ENCODE measurements at regions not wholly inside any gene's neighbourhood (a gene's known extent, or its start where the extent isn't known, plus 50 kb on each side); places are given as distances from the start of the nearest gene placed in this dataset.
"Not testable (repeated sequence)": the region's sequence is repeated elsewhere in the genome, so short reads cannot be mapped to it uniquely, and the experiment has no call there.

DNA sequence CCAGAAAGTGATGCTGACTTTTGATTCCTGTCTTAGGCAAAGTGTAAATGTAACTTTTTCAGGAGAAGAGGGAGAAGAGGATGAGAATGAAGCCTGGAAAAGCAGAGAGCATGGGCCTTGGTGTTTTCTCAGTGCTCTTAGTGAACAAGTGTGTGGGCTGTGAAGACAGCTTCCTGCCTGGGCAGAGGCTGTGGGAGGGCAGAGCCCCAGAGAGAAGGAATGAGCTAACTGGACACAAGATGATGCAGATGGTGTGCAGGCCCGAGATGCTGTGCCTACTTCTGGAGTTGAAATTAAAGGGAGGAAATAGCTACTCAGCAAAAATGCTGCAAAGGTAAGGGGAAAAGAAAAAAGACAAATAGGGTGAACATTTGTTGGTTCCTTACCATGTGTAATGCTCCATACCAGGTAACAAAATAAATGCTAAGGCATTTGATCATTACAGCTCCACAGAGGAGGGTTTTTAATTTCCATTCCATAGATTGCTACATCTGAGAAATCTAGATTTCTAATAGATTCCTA, 87.0 kb upstream of the CEP162 start:
- no peak for DNase-seq (ENCODE audit: extremely low spot score, insufficient read length, low read depth)

DNA sequence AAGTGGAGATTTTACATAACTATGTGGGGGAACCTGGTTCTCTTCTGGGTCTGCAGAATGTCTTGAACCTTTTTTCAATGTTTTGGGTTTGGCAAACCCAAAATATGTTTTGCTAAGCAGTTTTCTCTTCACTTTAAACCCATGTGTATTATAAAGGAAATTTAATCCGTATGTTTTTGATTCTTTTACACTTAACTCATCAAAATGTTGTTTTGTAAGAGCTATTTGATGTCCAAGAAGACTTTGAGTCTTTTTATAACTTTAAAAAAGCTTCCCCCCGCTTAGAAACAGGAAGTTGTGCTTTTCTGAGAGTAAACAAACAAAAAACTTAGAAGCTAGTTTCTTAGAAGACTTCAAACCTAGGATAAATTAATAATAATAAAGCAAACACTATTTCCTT, 81.9 kb upstream of the CEP162 start:
- no peak for FAIRE-seq
- DNase-seq (ENCODE audit: extremely low spot score, insufficient read length, low read depth) = no peak

More for the DNA sequence above, 87.0 kb upstream of the CEP162 start:
- FAIRE-seq = no peak

DNA sequence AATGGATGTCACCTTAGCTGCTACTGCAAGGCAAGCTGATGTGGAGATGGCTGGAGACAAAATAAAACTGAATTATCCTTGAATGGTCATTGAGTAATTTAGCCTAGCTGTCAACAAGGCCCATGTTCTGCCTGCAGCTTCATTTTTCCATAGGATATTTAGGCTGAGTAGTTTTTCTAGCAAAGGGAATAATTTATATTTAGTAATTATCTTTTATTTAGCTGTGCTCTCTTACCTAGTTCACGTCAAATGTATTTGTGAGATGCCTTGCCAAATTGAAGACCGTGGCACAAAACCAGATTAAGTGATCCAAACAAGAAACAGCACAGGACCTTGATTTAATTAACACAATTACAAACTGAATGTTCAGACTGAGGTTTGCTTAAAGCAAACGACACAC, 77.4 kb upstream of the CEP162 start:
- FAIRE-seq (no peak), DNase-seq (ENCODE audit: extremely low spot score, insufficient read length, low read depth) (no peak)

DNA sequence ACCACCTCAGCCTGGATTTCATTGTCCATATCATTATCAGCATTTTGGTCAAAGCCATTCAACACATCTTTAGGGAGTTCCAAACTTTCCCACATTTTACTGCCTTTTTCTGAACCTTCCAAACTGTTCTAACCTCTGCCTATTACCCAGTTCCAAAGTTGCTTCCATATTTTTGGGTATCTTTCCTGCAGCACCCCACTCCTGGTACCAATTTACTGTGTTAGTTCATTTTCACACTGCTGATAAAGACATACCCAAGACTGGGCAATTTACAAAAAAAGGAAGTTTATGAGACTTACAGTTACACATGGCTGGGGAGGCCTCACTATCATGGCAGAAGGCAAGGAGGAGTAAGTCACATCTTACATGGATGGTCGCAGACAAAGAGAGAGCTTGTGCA, 63.6 kb upstream of the CEP162 start:
- FAIRE-seq = not testable (repeated sequence)

DNA sequence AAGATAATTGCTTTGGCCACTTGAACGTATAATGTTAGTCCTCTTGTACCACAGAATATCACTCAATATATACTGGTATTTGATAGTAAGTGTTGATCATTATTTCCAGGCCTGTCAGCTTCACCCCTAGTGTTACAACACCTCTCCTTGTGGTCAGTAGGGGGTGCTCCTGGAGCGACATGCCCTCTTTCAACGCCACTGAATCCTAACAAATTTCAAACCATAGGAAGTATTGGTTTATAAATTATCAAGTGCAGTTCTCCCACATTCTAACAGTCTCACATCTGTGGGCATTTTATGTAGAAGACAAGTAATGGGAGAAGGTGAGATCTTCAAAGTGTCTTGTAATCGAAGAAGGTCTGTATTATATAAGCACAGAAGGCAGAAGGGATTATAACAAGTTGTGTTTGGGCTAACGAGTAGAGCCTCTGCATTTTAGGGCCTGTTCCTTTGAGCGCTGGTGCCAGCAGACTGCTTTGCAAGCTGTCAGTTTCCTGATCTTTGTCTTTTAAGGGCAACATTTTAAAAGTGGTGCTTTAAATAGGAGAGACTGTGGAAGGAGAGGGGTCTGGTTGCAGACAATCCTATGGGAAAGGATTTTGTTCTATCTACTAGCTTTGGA, 57.1 kb upstream of the CEP162 start:
- no peak for DNase-seq (ENCODE audit: extremely low spot score, insufficient read length, low read depth)
- peak; percentile 33 for FAIRE-seq

More for the DNA sequence above, 63.6 kb upstream of the CEP162 start:
- not testable (repeated sequence) for DNase-seq (ENCODE audit: extremely low spot score, insufficient read length, low read depth)

DNA sequence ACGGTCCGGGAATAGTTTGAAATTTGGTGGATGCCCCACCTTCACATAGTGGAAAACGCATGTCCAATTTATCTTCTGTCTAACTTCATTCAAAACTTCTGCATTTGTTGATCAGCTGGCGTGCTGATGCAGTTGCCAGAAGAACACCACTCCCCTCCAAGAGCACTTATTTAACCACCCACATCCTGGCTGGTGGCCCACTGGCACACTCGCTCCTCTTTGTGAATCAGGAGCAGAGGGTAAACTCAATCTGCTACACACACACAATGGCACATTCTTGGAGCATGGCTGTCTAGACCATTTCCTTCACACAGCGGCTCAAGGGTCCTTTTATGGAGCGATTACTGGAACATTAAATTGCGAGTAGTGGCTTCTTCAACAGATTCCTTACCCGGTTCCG, 55.1 kb upstream of the CEP162 start:
- DNase-seq (ENCODE audit: extremely low spot score, insufficient read length, low read depth) = no peak
- FAIRE-seq = no peak

DNA sequence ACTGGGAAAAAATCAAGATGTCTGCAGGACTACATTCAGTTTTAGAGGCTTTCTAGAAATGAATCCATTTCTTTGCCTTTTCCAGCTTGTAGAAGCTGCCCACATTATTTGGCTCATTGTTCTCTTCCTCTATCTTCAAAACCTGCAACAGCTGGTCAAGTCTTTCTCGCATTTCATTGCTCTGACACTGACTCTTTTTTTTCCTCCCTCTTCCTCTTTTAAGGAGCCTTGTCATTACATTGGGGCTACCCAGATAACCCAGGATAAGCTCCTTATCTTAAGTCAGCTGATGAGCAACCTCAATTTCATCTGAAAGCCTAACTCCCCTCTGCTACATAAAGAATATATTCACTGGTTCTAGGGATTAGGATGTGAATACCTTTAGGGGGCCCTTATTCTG, 53.2 kb upstream of the CEP162 start:
- no peak for FAIRE-seq
- DNase-seq (ENCODE audit: extremely low spot score, insufficient read length, low read depth) = no peak

DNA sequence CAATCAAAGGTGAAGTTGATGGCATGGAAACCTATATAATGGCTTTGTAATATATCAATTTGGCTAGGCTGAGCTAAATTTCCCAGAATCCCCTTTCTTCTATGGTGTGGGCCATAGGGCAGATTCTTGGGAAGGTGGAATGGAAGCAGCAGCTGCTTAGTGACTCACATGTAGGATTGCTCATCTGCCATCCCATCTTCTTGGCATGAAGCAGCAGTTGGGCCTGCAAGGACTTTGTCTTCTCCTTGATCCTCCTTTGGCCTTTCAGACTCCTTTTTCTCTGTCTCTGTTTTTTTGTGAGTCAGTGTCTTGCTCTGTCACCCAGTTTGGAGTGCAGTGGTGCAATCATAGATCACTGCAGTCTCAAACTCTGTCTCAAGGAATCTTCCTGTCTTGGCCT, 52.6 kb upstream of the CEP162 start:
- FAIRE-seq (no peak), DNase-seq (ENCODE audit: extremely low spot score, insufficient read length, low read depth) (no peak)

DNA sequence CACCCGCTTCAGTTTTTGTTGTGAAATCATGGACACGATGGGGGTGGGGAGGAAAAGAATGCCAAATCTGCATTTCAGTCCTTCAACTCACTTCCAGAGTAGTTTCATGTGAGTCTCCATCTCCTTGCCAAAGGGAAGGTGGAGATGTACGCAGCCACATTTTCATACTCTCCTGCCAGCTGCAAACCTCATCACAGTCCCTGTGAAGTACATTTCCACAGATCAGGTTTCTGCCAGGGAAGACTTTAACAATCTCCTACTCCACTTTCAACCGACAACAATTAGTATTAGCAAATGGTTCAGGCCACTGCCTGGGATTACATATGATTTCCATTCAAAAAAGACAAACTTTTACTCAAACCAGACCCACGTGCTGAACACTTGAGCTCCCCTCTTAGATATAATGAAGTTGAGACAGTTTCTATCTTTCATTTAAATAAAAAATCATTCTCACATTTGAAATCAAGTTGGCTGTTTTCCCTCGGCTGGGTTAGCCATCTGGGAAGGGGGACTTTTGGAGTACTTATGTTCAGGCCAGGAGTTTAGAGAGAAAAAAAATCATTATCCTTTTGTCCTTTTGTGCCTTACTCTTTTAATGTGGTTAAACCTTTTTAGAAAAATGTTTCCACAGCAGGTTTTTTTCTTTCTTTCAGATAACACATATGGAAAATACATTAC, 51.0 kb upstream of the CEP162 start:
- DNase-seq (ENCODE audit: extremely low spot score, insufficient read length, low read depth) (no peak), FAIRE-seq (no peak)
